ENCODE measurements at regions not wholly inside any gene's neighbourhood (a gene's known extent, or its start where the extent isn't known, plus 50 kb on each side); places are given as distances from the start of the nearest gene placed in this dataset.
A peak's percentile ranks its signal among the peaks of the same experiment; 100 is the strongest.
"Not testable (repeated sequence)": the region's sequence is repeated elsewhere in the genome, so short reads cannot be mapped to it uniquely, and the experiment has no call there.

DNA sequence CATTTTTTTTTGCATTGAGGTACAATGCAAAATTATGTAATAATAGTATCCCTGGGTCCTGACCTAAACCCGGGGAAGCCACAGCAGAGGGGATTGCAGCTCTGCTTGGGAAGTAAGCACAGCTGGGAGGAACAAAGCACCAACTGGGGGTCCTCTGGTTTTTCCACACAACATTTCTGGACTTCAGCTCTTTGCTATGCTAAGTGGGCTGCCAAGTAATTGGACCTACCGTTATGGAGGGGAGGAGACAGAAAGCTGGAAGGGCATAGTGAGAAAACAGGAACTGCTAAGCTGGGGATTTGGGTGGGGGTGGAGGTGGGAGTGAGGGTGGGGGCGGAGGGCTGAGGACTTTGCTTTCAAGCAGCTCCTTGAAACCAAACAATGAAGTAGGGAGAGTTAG is 183.3 kb downstream of the ZIC3 start:
- intact Hi-C loops (cut with DNase I): no loop called here
- Histone ChIP-seq H3K27me3 (ENCODE audit: control insufficient read depth, insufficient read depth, low read length) (no peaks in the 10 kb centered on the region), H3K4me3 (ENCODE audit: low read length in 3 of 3) (no peak overlapping the region), H3K9ac (ENCODE audit: low read length in 3 of 3) (no peak overlapping the region), H3K9me3 (ENCODE audit: control insufficient read depth in 2 of 3, insufficient read depth in 1 of 3, low read length in 3 of 3) (no peaks in the 10 kb centered on the region), H3K27ac (ENCODE audit: low read depth in 2 of 2, low read length in 2 of 2) (no peak overlapping the region), H3K36me3 (ENCODE audit: control insufficient read depth in 2 of 3, insufficient read depth in 3 of 3, low read length in 3 of 3) (no peaks in the 10 kb centered on the region), H3K4me1 (ENCODE audit: control insufficient read depth in 2 of 3, insufficient read depth in 2 of 3, low read depth in 1 of 3, low read length in 3 of 3) (no peaks in the 10 kb centered on the region)
- DNase-seq (peak in 2 of 5 donors; percentile 6 to 17), FAIRE-seq (no peak)
- TF ChIP-seq, protein P1, sequence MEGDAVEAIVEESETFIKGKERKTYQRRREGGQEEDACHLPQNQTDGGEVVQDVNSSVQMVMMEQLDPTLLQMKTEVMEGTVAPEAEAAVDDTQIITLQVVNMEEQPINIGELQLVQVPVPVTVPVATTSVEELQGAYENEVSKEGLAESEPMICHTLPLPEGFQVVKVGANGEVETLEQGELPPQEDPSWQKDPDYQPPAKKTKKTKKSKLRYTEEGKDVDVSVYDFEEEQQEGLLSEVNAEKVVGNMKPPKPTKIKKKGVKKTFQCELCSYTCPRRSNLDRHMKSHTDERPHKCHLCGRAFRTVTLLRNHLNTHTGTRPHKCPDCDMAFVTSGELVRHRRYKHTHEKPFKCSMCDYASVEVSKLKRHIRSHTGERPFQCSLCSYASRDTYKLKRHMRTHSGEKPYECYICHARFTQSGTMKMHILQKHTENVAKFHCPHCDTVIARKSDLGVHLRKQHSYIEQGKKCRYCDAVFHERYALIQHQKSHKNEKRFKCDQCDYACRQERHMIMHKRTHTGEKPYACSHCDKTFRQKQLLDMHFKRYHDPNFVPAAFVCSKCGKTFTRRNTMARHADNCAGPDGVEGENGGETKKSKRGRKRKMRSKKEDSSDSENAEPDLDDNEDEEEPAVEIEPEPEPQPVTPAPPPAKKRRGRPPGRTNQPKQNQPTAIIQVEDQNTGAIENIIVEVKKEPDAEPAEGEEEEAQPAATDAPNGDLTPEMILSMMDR (IDR thresholded peaks at IDR 0.05; ENCODE audit: borderline replicate concordance, extremely low read depth, insufficient read depth): no peak

GRCh38 chrX:137771537-137771936 is 205.6 kb downstream of the ZIC3 start:
- Histone ChIP-seq H3K27me3 (ENCODE audit: control insufficient read depth, insufficient read depth, low read length) (no peaks in the 10 kb centered on the region), H3K9me3 (ENCODE audit: control insufficient read depth in 2 of 3, insufficient read depth in 1 of 3, low read length in 3 of 3) (no peaks in the 10 kb centered on the region), H3K4me3 (ENCODE audit: low read length in 3 of 3) (no peak overlapping the region), H3K9ac (ENCODE audit: low read length in 3 of 3) (no peak overlapping the region), H3K36me3 (ENCODE audit: control insufficient read depth in 2 of 3, insufficient read depth in 3 of 3, low read length in 3 of 3) (no peaks in the 10 kb centered on the region), H3K4me1 (ENCODE audit: control insufficient read depth in 2 of 3, insufficient read depth in 2 of 3, low read depth in 1 of 3, low read length in 3 of 3) (no peaks in the 10 kb centered on the region), H3K27ac (ENCODE audit: low read depth in 2 of 2, low read length in 2 of 2) (no peak overlapping the region)
- FAIRE-seq: no peak
- DNase-seq: no peak
- TF ChIP-seq, protein P1 (IDR thresholded peaks at IDR 0.05; ENCODE audit: borderline replicate concordance, extremely low read depth, insufficient read depth): no peak
- intact Hi-C loops (cut with DNase I): no loop called here

- Histone ChIP-seq H3K9me3 (ENCODE audit: control insufficient read depth in 2 of 3, insufficient read depth in 1 of 3, low read length in 3 of 3) (no peaks in the 10 kb centered on the region), H3K27me3 (ENCODE audit: control insufficient read depth, insufficient read depth, low read length) (no peaks in the 10 kb centered on the region), H3K27ac (ENCODE audit: low read depth in 2 of 2, low read length in 2 of 2) (no peak overlapping the region), H3K36me3 (ENCODE audit: control insufficient read depth in 2 of 3, insufficient read depth in 3 of 3, low read length in 3 of 3) (no peaks in the 10 kb centered on the region), H3K9ac (ENCODE audit: low read length in 3 of 3) (no peak overlapping the region), H3K4me3 (ENCODE audit: low read length in 3 of 3) (no peak overlapping the region), H3K4me1 (ENCODE audit: control insufficient read depth in 2 of 3, insufficient read depth in 2 of 3, low read depth in 1 of 3, low read length in 3 of 3) (no peaks in the 10 kb centered on the region)
- FAIRE-seq (no peak), DNase-seq (no peak)
- TF ChIP-seq, protein P1 (IDR thresholded peaks at IDR 0.05; ENCODE audit: borderline replicate concordance, extremely low read depth, insufficient read depth): no peak
- intact Hi-C loops (cut with DNase I): no loop called here
Observed at GRCh38 chrX:137792214-137792613, 226.3 kb downstream of the ZIC3 start.

DNA sequence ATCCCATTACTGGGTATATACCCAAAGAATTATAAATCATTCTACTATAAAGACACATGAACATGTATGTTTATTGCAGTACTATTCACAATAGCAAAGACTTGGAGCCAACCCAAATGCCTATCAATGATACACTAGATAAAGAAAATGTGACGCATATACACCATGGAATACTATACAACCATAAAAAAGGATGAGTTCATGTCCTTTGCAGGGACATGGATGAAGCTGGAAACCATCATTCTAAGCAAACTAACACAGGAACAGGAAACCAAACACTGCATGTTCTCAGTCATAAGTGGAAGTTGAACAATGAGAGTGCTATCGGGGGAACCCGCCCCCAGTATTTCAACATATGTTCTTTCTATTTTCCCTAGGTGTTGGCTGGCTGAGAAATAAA is 232.0 kb downstream of the ZIC3 start:
- H3K4me3 ChIP-seq (ENCODE audit: low read length in 3 of 3); H3K27me3 ChIP-seq (ENCODE audit: control insufficient read depth, insufficient read depth, low read length); H3K27ac ChIP-seq (ENCODE audit: low read depth in 2 of 2, low read length in 2 of 2); H3K9ac ChIP-seq (ENCODE audit: low read length in 3 of 3); H3K36me3 ChIP-seq (ENCODE audit: control insufficient read depth in 2 of 3, insufficient read depth in 3 of 3, low read length in 3 of 3); FAIRE-seq; DNase-seq; H3K9me3 ChIP-seq (ENCODE audit: control insufficient read depth in 2 of 3, insufficient read depth in 1 of 3, low read length in 3 of 3); intact Hi-C loops (cut with DNase I); H3K4me1 ChIP-seq (ENCODE audit: control insufficient read depth in 2 of 3, insufficient read depth in 2 of 3, low read depth in 1 of 3, low read length in 3 of 3): not testable (repeated sequence)
